Astrocyte of the cerebellum (primary cell): ENCODE measurements at regions not wholly inside any gene's neighbourhood (a gene's known extent, or its start where the extent isn't known, plus 50 kb on each side); places are given as distances from the start of the nearest gene placed in this dataset.

ENCODE experiments used
- DNase-seq: peaks from one replicate; pipeline ENCODE4 v3.0.0-alpha.2; 2011; ENCODE audit warnings: low read depth
- H3K4me3 ChIP-seq: 2 replicates; pipeline ENCODE4 v1.5.1; 2011; ENCODE audit warnings: mild to moderate bottlenecking, low read depth, low read length, moderate library complexity
- CTCF ChIP-seq: IDR thresholded peaks from 2 replicates; pipeline ENCODE4 v1.5.1; 2012; ENCODE audit warnings: low read length, low read depth, moderate library complexity, mild to moderate bottlenecking; ENCODE audit errors: missing control alignments
- in situ Hi-C: cut with HindIII; loops from 2 replicates; pipeline ENCODE4 v1.10.0; 2017; ENCODE audit warnings: low sequenced_read_pairs

- TF ChIP-seq CTCF = no peak
- H3K4me3 ChIP-seq = no peak overlapping the region
- DNase-seq = no peak
- in situ Hi-C loops = no loop called here
These were observed 77.2 kb upstream of the TSC22D2 start for GRCh38 chr3:150330872-150331271.

DNA sequence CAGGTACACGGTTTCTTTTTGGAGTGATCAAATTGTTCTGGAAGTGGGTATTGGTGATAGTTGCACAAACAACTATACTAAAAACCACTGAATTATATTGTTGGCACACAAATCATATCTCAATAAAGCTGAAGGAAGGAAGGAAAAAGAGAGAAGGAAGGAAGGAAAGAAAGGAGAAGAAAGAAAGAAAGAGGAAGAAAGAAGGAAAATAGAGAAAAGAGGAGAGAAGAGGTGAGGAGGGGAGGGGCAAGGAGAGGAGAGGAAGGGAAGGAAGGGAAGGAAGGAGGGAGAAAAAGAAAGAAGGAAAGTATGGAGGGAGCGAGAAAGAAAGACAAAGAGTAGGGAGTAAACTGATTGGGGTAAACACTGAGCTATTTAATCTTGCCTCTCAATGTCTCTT, 77.9 kb upstream of the TSC22D2 start:
- in situ Hi-C loops = no loop called here
- no peak overlapping the region for H3K4me3 ChIP-seq
- TF ChIP-seq CTCF = no peak
- no peak for DNase-seq

GRCh38 chr3:150329408-150329807, 78.7 kb upstream of the TSC22D2 start:
- in situ Hi-C loops = no loop called here
- DNase-seq = no peak
- H3K4me3 ChIP-seq = no peak overlapping the region
- no peak for TF ChIP-seq CTCF

GRCh38 chr3:150328654-150329040, 79.5 kb upstream of the TSC22D2 start:
- TF ChIP-seq CTCF = no peak
- no peak overlapping the region for H3K4me3 ChIP-seq
- in situ Hi-C loops = no loop called here
- DNase-seq = no peak

GRCh38 chr3:150327678-150328653, 80.1 kb upstream of the TSC22D2 start:
- in situ Hi-C loops = no loop called here

GRCh38 chr3:150324788-150325187, 83.3 kb upstream of the TSC22D2 start:
- DNase-seq = no peak
- TF ChIP-seq CTCF = no peak
- H3K4me3 ChIP-seq = no peak overlapping the region
- in situ Hi-C loops = no loop called here

More at GRCh38 chr3:150327678-150328653, 80.1 kb upstream of the TSC22D2 start:
- DNase-seq = no peak
- H3K4me3 ChIP-seq = no peak overlapping the region
- TF ChIP-seq CTCF = no peak
